B cell (primary cell): ENCODE measurements at regions not wholly inside any gene's neighbourhood (a gene's known extent, or its start where the extent isn't known, plus 50 kb on each side); places are given as distances from the start of the nearest gene placed in this dataset.

Source experiments
- EZH2 ChIP-seq: IDR thresholded peaks from 2 replicates; pipeline ENCODE4 v1.6.1; 2012; ENCODE audit warnings: borderline replicate concordance, low read depth, mild to moderate bottlenecking, moderate library complexity, low read length; ENCODE audit not compliant: insufficient read depth, poor library complexity, severe bottlenecking
- TF ChIP-seq, protein P1 (sequence below): fragments of 200-600 bp; IDR thresholded peaks from one replicate; pipeline ENCODE4 v1.8.0; 2022; ENCODE audit warnings: antibody characterized with exemption, mild to moderate bottlenecking

DNA sequence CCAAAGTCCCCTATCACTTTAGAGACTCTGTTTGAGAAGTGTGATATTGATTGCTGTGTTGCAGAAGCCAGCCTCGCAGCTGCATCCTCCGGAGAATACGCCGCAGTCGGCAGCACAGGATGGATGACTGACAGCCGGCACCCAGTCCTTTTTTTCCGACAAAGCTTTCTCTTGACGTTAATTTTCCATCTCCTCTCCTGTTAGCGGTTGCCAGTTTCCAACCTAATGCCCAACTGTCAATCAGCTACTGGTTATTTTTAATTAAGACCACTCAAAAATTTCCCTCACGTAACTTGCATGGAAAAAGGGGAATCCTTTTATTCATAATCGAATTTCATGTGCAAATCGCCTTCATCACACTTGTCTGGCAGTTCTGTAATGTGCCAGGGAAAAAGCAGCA, 953.9 kb downstream of the CDH11 start:
- TF ChIP-seq, protein P1, sequence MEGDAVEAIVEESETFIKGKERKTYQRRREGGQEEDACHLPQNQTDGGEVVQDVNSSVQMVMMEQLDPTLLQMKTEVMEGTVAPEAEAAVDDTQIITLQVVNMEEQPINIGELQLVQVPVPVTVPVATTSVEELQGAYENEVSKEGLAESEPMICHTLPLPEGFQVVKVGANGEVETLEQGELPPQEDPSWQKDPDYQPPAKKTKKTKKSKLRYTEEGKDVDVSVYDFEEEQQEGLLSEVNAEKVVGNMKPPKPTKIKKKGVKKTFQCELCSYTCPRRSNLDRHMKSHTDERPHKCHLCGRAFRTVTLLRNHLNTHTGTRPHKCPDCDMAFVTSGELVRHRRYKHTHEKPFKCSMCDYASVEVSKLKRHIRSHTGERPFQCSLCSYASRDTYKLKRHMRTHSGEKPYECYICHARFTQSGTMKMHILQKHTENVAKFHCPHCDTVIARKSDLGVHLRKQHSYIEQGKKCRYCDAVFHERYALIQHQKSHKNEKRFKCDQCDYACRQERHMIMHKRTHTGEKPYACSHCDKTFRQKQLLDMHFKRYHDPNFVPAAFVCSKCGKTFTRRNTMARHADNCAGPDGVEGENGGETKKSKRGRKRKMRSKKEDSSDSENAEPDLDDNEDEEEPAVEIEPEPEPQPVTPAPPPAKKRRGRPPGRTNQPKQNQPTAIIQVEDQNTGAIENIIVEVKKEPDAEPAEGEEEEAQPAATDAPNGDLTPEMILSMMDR = no peak
- TF ChIP-seq EZH2 = no peak
